GM21825 (cell line): ENCODE measurements at regions not wholly inside any gene's neighbourhood (a gene's known extent, or its start where the extent isn't known, plus 50 kb on each side); places are given as distances from the start of the nearest gene placed in this dataset.

Experiments used
- ATAC-seq: cut with Tn5 transposase; IDR thresholded peaks from one replicate; pipeline ENCODE4 v1.9.1; 2021; ENCODE audit warnings: mild to moderate bottlenecking, moderate library complexity; ENCODE audit not compliant: unreplicated experiment

DNA sequence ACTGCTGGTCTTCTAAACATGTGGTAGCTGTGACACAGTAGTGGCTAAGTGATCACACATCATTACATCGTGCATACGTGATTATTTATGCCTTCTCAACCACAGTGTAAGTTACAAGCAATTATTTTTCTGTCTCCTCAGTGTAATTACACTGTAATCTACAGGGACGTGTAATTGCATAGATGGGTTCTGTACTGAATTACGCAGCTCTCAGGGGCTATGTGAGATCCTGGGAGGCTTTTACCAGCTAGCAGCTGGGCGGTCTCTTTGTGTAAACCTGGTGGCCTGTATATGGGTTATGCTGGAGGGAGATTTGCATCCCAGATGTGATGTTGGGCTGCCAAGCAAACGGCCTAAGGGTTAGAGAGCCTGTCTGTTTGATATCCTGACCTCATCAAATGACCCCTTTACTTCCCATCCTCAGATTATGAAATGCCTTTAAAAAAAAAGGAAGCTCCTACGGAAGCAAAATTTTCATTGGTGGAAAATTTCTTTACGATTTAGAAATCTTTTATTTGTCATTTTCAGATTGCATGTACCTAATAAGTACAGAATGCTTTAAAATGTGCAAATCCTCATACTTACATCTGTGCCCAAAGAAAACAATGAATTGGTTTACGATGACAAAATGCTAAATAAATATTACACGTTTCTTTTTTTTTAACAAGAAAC, 402.8 kb upstream of the JAG1 start:
- ATAC-seq, result no peak

DNA sequence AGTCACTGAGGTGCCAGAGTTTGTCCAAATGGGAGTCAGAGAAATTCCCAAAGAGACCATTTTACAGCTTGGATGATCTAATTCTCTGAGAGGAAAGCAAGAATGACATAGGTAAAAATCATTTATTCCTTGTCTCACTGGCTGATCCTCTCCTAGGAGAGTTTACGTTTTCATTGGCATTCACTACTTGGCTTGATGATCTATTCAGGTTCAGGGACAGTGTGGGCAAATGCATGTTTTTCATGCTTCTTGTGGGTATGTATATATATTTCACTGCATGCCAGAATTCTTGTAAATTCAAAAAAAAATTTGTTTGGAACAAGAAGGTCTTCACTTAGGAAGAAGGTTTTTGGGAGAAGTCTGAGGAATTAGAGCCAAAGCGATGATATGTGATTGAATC, 403.4 kb upstream of the JAG1 start:
- no peak for ATAC-seq

DNA sequence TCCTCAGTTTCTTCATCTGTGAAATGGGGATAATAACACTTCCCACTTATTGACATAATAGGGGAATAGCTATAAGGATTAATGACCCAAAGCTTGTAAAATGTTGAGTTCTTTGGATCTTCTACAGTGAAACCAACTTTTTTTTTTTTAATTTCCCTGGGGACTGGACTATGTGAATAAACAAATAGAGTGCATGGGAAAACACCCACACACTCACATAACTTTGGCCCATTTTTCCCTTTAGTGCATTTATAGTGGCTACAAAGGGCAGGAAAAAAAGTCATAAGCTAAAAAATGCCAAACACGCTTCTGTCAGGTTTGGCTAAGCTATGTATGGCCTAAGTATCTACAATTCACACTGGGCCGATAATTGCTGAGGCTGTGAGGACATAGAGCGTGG, 406.2 kb upstream of the JAG1 start:
- ATAC-seq, result no peak

DNA sequence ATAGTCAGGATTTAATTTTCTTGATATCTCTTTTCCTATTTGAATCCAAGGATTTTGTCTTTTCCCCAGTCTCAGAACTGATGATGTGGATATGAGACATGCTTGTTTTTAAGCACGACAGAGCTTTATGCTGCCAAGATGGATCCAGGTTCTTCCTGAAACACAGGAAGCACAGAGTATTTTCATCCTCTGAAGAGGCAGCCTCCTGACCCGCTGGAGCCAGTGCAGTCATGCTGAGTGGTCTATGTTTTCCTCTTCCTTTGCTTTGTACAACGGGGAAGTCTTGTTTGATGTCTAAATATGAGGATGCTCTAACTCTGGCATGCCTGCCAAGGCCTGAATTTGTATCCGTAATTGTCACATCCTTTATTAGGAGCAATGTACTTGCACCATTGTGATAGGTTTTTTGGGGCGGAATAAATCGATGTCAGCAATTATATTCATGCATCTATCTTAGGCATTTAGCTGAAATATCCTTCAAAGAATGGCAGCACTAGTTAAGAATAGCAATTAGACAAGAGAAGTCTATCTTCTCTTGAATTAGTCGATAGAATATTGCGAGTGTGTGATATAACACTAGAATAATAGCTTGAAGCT, 407.1 kb upstream of the JAG1 start:
- no peak for ATAC-seq

DNA sequence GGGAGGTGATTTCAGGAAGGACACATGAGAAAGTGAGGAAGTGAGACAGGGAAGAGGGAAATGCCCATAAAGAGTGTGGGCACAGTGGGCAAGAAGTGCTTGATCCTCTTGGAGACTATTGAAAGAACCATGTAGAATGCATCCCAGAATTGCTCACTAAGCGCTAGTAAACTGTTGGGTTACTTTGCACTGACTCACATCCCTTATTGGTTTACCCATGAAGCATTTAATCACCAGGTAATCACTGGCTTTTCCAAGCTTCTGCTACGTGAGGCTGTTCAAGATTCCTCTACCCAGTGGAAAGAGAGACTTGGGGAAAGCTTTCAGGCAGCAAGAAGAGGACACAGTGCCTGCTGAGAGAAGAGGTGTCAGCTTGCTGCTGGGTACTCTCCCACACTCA, 410.0 kb upstream of the JAG1 start:
- ATAC-seq, result no peak

DNA sequence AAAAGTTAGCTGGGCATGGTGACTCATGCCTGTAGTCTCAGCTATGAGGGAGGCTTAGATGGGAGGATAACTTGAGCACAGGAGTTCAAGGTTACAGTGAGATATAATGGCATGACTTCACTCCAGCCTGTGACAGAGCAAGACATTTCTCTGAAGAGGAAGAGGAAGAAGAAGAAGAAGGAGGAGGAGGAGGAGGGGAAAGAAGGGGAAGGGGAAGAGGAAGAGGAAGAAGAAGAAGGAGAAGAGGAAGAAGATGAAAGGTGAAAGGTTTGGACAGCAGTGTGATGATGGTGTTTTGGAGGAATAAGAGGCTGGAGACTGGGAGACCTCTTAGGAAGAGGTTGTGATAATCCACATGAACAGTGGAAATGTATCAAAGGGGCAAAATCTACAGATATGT, 410.7 kb upstream of the JAG1 start:
- ATAC-seq, result no peak

DNA sequence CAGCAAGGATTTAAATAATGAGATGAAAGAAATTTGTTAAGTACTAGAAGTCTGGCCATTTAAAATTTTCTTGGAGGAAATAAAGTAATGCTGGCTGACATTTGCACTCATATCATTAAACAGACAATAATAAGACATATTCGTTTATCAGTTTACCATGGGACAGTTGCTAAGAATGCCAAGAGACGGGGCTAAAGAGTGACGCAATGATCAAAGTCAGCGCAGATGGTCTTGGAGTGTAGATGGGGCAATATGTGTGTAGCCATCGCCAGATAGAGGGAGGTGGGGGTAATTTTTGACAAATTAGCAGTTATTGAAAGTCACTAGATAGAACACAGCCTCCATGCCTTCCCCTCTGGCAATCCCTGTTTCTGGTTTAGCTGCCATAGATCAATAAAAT, 413.2 kb upstream of the JAG1 start:
- ATAC-seq, result no peak

DNA sequence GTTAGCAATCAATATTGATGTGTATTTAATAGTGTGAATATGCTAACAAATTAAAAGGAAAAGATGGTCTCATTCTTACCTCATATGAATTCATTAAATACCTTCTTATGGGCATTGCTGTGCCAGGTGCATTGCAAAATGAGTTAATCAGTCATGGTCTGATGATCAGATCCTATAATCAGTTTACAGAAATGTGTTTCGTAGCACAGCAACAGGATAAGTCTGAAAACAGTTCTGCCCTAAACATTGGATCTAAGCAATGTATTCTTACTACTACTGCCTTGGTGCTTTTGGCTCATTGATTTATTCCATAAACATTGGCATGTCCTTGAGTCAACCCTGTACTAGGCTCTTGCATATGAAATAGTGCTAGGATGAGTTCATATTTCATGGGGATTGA, 417.0 kb upstream of the JAG1 start:
- no peak for ATAC-seq

DNA sequence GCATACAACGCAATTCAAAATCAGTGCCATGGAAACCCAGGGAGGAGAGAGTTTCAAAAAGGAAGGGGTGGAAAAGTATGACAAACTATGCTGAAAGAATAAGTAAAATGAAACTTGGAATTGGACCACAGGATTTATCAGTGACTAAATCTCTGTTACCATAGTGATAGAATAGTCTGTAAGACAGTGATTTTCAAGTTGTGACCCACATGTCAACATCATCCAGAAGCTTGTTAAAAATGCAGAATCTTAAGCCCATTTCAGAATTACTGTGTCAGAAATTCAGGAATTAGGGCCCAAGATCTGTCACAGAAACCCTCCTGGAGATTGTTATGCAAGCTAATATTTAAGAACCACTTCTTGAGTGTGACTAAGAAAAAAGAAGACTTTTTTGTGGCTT, 417.7 kb upstream of the JAG1 start:
- no peak for ATAC-seq

DNA sequence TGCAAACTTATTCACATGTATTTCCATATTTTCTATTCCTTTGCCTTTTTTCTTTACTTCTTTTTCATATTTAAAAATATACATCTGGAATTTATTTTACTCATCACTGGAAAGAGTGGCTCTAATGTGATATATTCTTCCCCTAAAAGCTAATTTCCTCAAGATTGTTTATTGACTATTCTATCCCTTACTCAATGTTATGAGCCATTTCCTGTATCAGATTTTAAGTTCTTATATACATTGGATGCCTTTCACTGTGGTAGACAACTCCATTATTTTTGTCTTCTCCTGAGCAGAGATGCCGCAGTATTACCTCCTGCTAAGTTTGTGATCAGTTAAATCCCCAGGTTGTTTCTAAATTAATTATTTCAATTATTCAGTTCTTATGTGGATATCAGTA, 418.4 kb upstream of the JAG1 start:
- no peak for ATAC-seq

DNA sequence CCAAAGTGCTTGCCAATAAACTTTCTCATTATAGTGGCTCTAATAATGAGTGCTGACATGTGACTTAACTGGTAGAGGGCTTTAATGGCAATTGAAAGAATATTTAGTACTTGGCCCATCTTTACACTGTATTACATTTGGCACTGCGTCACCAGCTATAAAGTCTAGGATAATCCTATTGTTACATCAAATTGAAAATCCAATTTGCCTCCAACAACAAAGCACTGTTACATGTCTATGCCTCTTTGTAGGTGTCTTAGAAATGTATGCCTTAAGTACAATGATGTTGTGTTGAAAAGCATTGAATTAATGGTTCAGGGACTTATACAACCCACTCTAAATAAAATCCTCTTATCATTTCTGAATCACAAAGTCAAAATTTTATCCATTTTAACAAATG, 420.4 kb upstream of the JAG1 start:
- no peak for ATAC-seq

DNA sequence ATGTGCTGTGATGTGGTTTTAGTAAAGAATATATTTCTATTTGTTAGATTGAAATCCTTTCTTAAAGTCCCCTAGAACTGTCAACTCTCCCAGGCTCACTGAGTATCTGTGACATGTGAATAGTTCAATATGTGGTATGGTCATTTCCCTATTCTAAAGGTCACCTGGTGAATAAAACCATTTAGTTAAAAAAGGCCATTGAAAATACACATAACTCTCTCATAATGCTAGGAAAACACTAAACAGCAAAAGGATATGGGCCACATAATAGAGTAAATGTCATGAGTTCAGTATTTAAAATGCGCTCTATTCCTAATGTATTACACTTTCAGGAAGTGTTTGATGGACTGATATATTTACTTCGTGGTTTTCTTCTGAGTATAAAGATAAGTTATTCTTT, 420.9 kb upstream of the JAG1 start:
- no peak for ATAC-seq

DNA sequence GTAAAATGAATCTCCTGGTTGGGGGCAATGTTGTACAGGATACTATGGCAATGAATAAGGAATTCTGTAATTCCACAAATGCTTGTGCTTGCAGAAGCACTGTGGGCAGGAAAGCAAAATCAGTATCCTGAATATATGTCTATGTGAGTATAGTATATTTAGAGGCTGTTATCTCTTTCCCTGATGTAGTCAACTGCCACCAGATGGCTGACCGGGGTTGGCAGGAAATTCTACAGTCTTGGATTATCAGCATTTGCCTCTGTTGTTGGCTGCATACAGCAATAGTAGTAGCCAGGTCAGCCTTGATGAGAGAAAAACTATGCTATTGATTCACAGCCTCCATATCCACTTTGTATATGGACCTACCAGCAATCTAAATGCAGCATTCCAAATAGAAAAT, 425.1 kb upstream of the JAG1 start:
- ATAC-seq, result no peak

DNA sequence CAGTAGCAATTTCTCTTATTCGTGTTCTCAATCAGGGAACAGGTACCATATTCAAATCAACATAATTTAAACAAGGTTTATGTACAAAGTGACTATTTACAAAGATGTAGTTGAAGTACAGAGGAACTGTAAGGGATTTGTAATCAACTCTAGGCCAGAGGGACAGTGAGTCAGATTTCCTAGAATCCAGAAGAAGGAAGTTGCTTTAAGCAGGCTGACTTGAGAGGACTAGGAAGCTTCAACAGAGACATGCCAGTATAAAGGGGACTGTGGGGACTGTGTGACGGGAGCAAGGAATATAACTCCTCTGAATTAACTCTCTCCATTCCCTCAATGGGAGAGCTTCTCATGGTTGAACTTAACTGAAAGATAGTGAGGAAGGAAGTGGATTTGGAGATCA, 427.4 kb upstream of the JAG1 start:
- ATAC-seq, result no peak

DNA sequence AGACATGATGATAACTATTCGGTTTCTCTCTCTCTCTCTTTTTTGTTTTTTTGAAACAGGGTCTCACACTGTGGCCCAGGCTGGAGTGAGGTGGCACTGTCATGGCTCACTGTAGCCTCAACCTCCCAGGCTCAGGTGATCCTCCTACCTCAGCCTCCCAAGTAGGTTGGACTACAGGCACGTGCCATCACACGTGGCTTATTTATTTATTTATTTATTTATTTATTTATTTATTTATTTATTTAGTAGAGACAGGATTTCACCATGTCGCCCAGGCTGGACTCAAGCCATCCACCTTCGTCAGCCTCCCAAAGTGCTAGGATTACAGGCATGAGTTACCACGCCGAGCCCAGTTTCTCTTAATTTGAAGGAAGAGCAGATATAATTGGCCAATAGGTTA, 427.9 kb upstream of the JAG1 start:
- ATAC-seq, result no peak

DNA sequence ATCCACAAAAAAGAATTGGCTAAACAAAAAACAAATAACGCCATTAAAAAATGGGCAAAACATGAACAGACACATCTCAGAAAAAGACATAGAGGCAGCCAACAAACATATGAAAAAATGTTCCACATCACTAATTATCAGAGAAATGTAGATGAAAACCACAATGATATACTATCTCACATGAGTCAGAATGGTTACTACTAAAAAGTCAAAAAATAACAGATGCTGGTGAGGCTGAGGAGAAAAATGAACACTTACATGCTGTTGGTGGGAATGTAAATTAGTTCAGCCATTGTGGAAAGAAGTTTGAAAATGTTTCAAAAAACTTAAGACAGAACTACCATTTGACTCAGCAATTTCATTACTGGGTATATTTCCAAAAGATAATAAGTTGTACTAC, 430.1 kb upstream of the JAG1 start:
- ATAC-seq, result no peak

DNA sequence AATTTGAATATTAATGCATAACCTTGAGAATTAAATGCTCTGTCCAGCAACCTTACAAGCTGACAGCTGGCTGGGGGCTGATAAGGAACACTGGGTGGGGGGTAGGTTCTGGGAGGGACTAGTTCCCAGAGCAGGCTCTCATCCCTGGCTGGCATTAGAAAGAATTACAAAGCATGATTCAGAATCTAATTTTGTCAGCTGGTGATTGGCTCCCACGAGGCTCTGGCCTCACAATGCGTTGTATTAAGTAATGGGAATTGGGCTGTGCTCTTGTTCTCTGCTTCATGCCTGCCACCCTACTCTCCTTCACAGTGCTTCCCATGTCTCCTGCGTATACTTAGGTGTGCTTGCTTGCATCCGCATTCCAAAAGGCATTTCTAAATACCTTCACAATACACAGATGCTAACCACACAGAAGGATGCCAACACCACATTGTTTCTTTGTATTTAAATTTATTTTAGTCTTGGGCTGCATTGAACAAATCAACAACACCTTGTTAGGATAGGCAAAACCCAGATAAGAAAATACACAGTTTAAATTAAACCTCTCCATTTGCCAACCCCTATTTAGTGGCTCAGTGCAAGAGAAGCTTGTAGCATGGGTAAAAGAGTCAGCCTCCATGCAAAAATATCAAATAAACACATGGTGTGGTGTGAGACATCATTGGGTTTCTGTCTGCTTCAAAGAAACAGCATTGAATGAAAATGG, 434.5 kb upstream of the JAG1 start:
- no peak for ATAC-seq

DNA sequence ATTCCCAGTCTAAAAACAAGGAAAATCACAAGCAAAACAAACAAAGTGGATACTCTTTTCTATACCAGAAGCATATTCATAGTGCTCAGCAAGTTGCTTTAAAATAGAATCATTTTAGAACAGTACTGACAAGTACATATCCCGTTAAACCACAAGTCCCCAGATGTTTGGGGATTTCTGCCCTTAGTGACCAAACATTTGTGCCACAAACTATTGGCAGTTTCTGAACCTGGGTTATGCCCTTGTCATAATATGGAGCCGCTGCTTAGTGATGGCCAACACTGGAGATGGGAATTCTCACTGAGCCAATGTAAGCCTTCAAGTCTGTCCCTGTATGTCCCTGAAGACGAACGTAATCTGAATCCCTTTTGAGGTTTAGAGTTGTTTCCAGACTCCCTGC, 436.7 kb upstream of the JAG1 start:
- no peak for ATAC-seq

DNA sequence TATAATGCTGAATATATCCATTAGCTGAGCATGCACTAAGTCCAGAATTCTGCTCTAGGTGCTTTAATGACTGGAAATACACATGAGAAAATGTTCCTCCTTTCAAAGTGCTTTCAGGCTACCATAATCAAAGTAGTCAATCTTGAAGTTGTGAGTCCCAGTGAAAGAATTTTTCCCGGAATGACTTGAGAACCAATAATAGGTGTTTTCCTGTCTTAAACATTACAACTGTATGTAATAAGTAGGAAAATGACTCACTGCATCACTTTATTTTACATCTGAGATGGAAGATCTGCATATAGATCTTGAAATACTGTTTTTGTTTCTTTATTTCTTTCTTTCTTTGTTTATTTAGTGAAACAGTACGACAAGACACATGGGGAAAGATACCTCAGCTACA, 437.4 kb upstream of the JAG1 start:
- ATAC-seq, result no peak

DNA sequence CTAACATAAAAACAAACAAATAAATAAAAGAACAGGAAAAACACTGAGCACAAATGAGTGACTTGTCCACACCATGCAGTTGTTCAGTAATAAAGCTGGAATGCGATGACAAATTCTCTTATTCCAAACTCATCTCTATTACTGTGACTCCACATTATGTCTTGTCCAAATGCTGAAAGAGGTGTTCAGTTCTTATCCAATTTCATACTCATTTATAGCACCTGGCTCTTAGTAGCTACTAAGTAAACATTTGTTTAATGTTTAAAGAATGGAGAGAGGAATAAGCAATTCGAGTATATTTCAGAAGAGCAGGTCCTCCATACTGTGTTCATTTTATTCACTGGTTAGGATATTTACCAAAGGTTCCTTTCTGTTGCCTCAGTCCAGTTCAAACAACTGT, 439.0 kb upstream of the JAG1 start:
- ATAC-seq, result no peak

DNA sequence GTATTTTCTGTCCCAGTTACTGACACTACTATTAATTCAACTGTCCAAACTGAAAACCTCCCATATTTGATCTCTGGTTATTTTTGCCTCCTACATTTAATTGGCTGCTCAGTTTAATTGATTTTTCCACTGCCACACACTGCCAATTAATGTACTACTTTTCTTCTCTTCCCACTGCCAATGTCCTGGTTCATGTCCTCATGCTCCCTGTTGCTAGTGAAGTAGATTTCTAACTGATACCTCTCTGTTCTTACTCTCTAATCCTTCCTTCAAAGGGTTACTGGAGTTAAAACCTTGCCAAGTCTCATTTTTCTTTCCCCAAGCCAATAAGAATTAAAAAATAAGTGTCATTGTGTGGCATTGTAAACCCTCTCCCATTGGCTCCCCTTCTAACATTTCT, 440.6 kb upstream of the JAG1 start:
- no peak for ATAC-seq

DNA sequence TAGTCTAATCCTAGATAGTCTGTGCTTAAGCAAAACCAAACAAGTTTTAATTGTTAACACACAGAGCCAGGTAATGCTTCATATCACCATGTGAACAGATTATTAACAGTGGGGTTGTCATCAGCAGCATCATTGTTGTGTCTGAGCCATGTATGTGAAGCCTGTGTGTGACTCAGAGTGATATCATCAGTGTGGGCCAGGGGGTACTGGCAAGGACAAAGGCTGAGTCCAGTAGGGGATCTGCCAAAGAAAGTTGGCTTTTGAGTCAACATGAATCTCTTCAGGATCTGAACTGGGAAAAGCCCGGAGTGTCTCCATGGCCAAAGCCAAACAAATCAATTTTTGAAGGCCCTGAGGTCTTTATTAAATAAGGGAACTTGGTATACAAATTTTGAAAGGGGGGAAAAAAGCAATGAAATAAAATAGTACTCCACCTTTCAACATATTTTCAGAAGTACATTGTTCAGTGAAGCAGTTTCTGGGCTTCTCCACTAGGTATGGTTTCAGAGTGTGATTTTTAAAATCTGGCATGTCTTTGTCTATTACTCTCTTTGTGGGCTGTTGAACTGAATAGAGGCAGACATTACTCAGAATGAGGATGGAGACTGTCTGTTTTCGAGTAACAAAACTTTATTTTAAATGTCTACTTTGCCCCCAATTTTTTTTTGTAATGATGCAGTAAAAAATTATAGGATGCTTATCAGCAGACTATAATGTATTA, 444.2 kb upstream of the JAG1 start:
- ATAC-seq, result no peak
